Keratinocyte (primary cell): ENCODE measurements at regions not wholly inside any gene's neighbourhood (a gene's known extent, or its start where the extent isn't known, plus 50 kb on each side); places are given as distances from the start of the nearest gene placed in this dataset.

ENCODE experiments used
- EZH2 ChIP-seq: IDR thresholded peaks from one replicate; pipeline ENCODE4 v1.6.1; 2012; ENCODE audit warnings: inconsistent platforms, mild to moderate bottlenecking, low read length, moderate library complexity
- TF ChIP-seq, protein P1 (sequence below), 3 experiments: IDR thresholded peaks in 1 of 3; conservative IDR thresholded peaks in 1 of 3; optimal IDR thresholded peaks in 1 of 3; 2 replicates in 2 of 3; 3 replicates in 1 of 3; pipeline versions ENCODE3 to v1.5.1; 2011; ENCODE audit warnings: low read length in 3 of 3, mild to moderate bottlenecking in 3 of 3, moderate library complexity in 2 of 3, control low read depth in 1 of 3, inconsistent platforms in 1 of 3; ENCODE audit not compliant: insufficient read depth in 2 of 3; ENCODE audit errors: extremely low read depth in 1 of 3

DNA sequence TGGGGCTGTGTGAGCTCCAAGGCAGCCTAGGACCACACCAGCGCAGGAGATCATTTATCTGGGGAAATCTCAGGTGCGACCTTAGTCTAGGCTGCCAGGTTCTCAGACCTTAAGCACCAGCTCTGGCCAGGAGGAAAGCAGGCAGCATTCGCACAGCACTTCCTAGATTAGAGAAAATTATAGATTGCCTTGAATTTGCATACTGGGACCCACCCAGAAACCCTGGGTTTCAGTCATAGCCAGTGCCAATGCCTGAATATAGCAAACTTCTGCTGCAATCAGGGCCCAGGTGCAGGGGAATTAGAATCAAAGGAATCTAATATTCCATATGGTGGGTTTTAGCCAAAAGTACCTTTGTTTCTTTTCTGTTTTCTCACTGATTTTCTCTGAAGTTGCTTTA, 204.3 kb upstream of the CST7 start:
- TF ChIP-seq, protein P1, sequence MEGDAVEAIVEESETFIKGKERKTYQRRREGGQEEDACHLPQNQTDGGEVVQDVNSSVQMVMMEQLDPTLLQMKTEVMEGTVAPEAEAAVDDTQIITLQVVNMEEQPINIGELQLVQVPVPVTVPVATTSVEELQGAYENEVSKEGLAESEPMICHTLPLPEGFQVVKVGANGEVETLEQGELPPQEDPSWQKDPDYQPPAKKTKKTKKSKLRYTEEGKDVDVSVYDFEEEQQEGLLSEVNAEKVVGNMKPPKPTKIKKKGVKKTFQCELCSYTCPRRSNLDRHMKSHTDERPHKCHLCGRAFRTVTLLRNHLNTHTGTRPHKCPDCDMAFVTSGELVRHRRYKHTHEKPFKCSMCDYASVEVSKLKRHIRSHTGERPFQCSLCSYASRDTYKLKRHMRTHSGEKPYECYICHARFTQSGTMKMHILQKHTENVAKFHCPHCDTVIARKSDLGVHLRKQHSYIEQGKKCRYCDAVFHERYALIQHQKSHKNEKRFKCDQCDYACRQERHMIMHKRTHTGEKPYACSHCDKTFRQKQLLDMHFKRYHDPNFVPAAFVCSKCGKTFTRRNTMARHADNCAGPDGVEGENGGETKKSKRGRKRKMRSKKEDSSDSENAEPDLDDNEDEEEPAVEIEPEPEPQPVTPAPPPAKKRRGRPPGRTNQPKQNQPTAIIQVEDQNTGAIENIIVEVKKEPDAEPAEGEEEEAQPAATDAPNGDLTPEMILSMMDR (optimal IDR thresholded peaks at IDR 0.05 in 1 of 3, IDR thresholded peaks at IDR 0.05 in 1 of 3, conservative IDR thresholded peaks at IDR 0.05 in 1 of 3; ENCODE audit: extremely low read depth in 1 of 3, insufficient read depth in 2 of 3, low read length in 3 of 3), result no peak
- no peak for TF ChIP-seq EZH2
